GM12892 (cell line): ENCODE measurements at regions not wholly inside any gene's neighbourhood (a gene's known extent, or its start where the extent isn't known, plus 50 kb on each side); places are given as distances from the start of the nearest gene placed in this dataset.

Experiments used
- DNase-seq: peaks from one replicate; pipeline ENCODE4 v3.0.0; 2011; ENCODE audit not compliant: insufficient read length
- FAIRE-seq: peaks from 2 replicates; lab custom pipeline; 2011; peaks lifted over from hg19 to GRCh38; lab: Jason Lieb, UNC
- POLR2A ChIP-seq: IDR thresholded peaks from 2 replicates; pipeline ENCODE4 v1.6.1; 2011; ENCODE audit warnings: low read depth, low read length, control low read depth
- POLR2AphosphoS5 ChIP-seq: IDR thresholded peaks from 2 replicates; pipeline ENCODE4 v1.6.1; 2011; ENCODE audit warnings: low read depth, low read length, control low read depth
- TAF1 ChIP-seq: IDR thresholded peaks from 2 replicates; pipeline ENCODE4 v1.6.1; 2011; ENCODE audit warnings: low read depth, mild to moderate bottlenecking, control low read depth, low read length, borderline replicate concordance

GRCh38 chr2:145685383-145686050 lies 1165.6 kb upstream of the ZEB2 start:
- FAIRE-seq (no peak), DNase-seq (no peak)

GRCh38 chr2:145682546-145683157 lies 1162.7 kb upstream of the ZEB2 start:
- no peak for TF ChIP-seq POLR2AphosphoS5
- TF ChIP-seq TAF1: no peak
- TF ChIP-seq POLR2A: no peak
- no peak for FAIRE-seq

More at GRCh38 chr2:145685383-145686050, 1165.6 kb upstream of the ZEB2 start:
- TF ChIP-seq POLR2AphosphoS5 (no peak), POLR2A (no peak), TAF1 (no peak)

GRCh38 chr2:145680276-145680675 lies 1160.4 kb upstream of the ZEB2 start:
- DNase-seq (no peak), FAIRE-seq (no peak)
- TF ChIP-seq TAF1 (no peak), POLR2A (no peak), POLR2AphosphoS5 (no peak)

More at GRCh38 chr2:145682546-145683157, 1162.7 kb upstream of the ZEB2 start:
- DNase-seq: no peak

- FAIRE-seq: no peak
These were observed 1157.5 kb upstream of the ZEB2 start for GRCh38 chr2:145677371-145677770.

GRCh38 chr2:145674705-145675104 lies 1154.8 kb upstream of the ZEB2 start:
- DNase-seq (no peak), FAIRE-seq (no peak)
- TF ChIP-seq POLR2A: no peak
- no peak for TF ChIP-seq TAF1
- TF ChIP-seq POLR2AphosphoS5: no peak

More at GRCh38 chr2:145677371-145677770, 1157.5 kb upstream of the ZEB2 start:
- TF ChIP-seq POLR2A (no peak), POLR2AphosphoS5 (no peak), TAF1 (no peak)
- no peak for DNase-seq

GRCh38 chr2:145669301-145669700 lies 1149.4 kb upstream of the ZEB2 start:
- DNase-seq (no peak), FAIRE-seq (no peak)
- TF ChIP-seq POLR2AphosphoS5: no peak

GRCh38 chr2:145666552-145666951 lies 1146.6 kb upstream of the ZEB2 start:
- FAIRE-seq (no peak), DNase-seq (no peak)
- TF ChIP-seq POLR2A (no peak), POLR2AphosphoS5 (no peak), TAF1 (no peak)

GRCh38 chr2:145657265-145657664 lies 1137.3 kb upstream of the ZEB2 start:
- no peak for FAIRE-seq
- no peak for TF ChIP-seq TAF1
- TF ChIP-seq POLR2A: no peak
- TF ChIP-seq POLR2AphosphoS5: no peak
- DNase-seq: no peak

GRCh38 chr2:145655165-145655765 lies 1135.3 kb upstream of the ZEB2 start:
- FAIRE-seq (no peak), DNase-seq (no peak)
- TF ChIP-seq TAF1 (no peak), POLR2A (no peak), POLR2AphosphoS5 (no peak)

- DNase-seq (no peak), FAIRE-seq (no peak)
- TF ChIP-seq TAF1 (no peak), POLR2A (no peak), POLR2AphosphoS5 (no peak)
These were observed 1134.8 kb upstream of the ZEB2 start for GRCh38 chr2:145654746-145655145.

GRCh38 chr2:145654156-145654555 lies 1134.2 kb upstream of the ZEB2 start:
- DNase-seq (no peak), FAIRE-seq (no peak)
- no peak for TF ChIP-seq POLR2A
- TF ChIP-seq TAF1: no peak
- TF ChIP-seq POLR2AphosphoS5: no peak

GRCh38 chr2:145653553-145653952 lies 1133.6 kb upstream of the ZEB2 start:
- no peak for FAIRE-seq
- TF ChIP-seq POLR2A (no peak), POLR2AphosphoS5 (no peak), TAF1 (no peak)
- DNase-seq: no peak
